ES-I3 (cell line): ENCODE measurements at regions not wholly inside any gene's neighbourhood (a gene's known extent, or its start where the extent isn't known, plus 50 kb on each side); places are given as distances from the start of the nearest gene placed in this dataset.

Experiments used
- H3K36me3 ChIP-seq: 2 replicates; pipeline ENCODE4 v1.6.1; 2013; ENCODE audit warnings: mild to moderate bottlenecking, low read length, control low read depth, moderate library complexity; ENCODE audit not compliant: insufficient read depth
- H3K4me1 ChIP-seq: 2 replicates; pipeline ENCODE4 v1.6.1; 2013; ENCODE audit warnings: mild to moderate bottlenecking, control low read depth, low read length; ENCODE audit not compliant: insufficient read depth
- H3K9ac ChIP-seq: 2 replicates; pipeline ENCODE4 v1.6.1; 2013; ENCODE audit warnings: low read depth, mild to moderate bottlenecking, low read length, moderate library complexity
- H3K9me3 ChIP-seq: 2 replicates; pipeline ENCODE4 v1.6.1; 2013; ENCODE audit warnings: mild to moderate bottlenecking, low read length, moderate library complexity; ENCODE audit not compliant: control insufficient read depth, insufficient read depth

DNA sequence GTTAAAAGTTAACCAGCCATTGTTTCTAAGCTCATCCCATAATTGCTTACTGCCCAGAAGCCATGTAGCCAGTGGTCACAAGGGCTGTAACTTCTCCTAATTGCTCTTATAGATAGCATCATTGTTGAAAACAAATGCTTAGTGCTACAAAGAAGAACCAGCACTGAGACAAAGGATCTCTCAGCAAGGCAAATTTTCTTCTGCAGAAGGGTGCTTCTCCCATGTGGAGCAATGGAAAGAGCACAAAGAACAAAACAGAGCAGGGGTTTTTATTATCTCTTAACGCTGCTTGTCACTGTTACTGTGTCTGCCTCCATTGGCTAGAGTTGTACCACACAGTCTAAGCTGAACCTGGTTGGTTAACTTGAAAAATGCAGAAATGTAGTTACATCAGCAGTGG lies 1036.8 kb downstream of the UQCRFS1 start:
- H3K4me1 ChIP-seq = no peaks in the 10 kb centered on the region
- H3K9ac ChIP-seq = no peak overlapping the region
- H3K36me3 ChIP-seq = no peaks in the 10 kb centered on the region
- peaks cover 11% of the 10 kb centered on the region; the same call in 1 of the 2 replicates for H3K9me3 ChIP-seq

DNA sequence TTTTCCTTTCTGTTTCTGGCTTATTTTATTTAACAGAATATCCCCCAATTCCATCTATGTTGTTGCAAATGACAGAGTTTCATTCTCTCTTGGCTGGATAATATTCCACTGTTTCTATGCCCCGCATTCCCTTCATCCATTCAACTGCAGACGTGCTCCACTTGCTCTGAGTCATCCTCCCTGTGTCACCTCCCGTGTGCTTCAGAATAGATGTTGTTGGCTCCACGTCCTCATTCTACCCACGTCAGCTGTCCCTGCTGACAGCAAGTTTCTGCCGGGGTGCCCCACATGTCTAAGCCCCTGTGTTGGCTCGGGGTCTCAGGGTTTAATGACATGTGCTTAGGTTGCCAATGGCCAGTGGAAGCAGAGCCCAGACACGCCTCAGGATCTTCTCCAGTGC lies 1041.0 kb downstream of the UQCRFS1 start:
- H3K9me3 ChIP-seq = peaks cover 5% of the 10 kb centered on the region; the same call in 1 of the 2 replicates
- H3K9ac ChIP-seq = no peak overlapping the region

GRCh38 chr19:28170066-28170465 lies 1042.9 kb downstream of the UQCRFS1 start:
- 0 out of 2 replicates have a peak, but pooled peaks cover 2% of the 10 kb centered on the region for H3K9me3 ChIP-seq
- no peak overlapping the region for H3K9ac ChIP-seq
- peaks cover 28% of the 10 kb centered on the region for H3K4me1 ChIP-seq
- H3K36me3 ChIP-seq = no peaks in the 10 kb centered on the region

More for the DNA sequence above, 1041.0 kb downstream of the UQCRFS1 start:
- Histone ChIP-seq H3K36me3 (no peaks in the 10 kb centered on the region), H3K4me1 (peaks cover 28% of the 10 kb centered on the region)

DNA sequence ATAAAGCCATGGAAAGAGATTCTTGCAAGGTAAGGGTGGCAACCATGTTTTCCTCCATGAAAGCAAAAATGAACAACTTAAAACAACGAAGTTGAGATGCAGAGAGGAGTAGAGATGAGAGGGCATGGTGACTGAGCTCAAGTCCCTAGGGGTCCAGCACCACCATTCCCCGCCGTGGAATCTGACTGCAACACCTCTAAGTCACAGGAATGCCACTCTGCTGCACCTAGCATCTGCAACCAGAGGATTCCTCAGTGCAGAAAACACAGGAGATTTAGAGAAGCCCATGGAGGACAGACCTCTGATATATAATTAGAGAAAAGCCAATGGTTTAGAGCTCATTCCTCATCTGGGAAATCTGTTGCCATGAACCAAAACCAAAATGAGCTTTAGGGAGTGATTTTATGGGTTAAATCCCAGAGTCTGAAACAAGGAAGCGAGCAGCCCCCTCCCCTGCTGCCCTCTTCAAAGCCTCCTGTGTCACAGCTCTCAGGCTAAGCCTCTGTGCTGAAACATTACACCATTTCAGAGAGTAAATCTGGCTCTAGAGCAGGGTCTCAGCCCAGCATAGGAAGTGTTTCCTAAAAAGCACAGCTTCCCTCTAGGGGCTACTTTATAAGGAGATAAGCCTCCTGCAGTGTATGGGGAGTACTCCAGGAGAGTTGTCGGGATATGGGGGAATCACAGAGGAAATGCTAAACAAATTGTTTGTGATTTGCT lies 1043.6 kb downstream of the UQCRFS1 start:
- Histone ChIP-seq H3K9me3 (0 out of 2 replicates have a peak, but pooled peaks cover 2% of the 10 kb centered on the region), H3K4me1 (peaks cover 28% of the 10 kb centered on the region), H3K9ac (0 out of 2 replicates have a peak overlapping the region, but pooled peaks have one; percentile 1), H3K36me3 (no peaks in the 10 kb centered on the region)

DNA sequence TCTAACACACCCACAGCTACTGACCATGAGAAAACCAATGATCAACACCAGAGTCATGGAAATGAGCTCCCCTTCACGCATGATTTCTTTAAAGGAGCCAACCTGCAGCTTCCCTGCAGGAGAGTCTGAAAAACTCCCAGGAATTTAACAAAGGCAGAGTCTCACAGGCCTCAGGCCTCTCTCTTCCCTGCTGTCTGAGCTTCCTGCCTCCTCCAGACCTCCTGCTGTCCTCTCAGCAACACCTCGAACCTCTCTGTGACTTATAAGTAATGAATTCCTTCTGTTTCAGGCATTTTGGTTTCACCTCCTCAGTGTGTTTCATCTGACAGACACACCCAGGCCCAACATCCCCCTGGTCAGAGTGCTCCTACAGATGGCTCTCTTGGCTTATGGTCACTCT lies 1044.4 kb downstream of the UQCRFS1 start:
- Histone ChIP-seq H3K4me1 (peaks cover 28% of the 10 kb centered on the region), H3K9ac (no peak overlapping the region), H3K36me3 (no peaks in the 10 kb centered on the region), H3K9me3 (0 out of 2 replicates have a peak, but pooled peaks cover 2% of the 10 kb centered on the region)

GRCh38 chr19:28166025-28166424 lies 1046.9 kb downstream of the UQCRFS1 start:
- no peak overlapping the region for H3K9ac ChIP-seq
- no peaks in the 10 kb centered on the region for H3K36me3 ChIP-seq
- H3K4me1 ChIP-seq = peaks cover 28% of the 10 kb centered on the region
- no peaks in the 10 kb centered on the region for H3K9me3 ChIP-seq

DNA sequence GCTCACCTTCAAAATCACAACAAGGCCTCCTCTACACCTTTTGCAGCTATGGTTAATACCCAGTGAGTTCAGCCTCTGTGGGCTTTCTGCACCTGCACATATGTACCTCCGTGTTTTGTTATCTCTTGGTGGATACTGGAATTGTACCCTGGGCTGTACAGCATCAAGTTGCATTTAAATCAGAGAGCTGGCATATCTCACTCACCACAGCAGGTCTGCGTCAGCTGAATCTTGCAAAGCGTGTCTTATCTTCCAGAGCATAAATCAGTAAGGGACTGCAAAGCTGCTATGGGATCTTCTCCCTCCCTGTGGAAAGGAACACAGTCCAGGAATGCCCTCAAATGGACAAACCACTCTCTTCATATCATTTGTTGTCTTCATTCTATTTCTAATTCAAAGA lies 1048.7 kb downstream of the UQCRFS1 start:
- no peaks in the 10 kb centered on the region for H3K36me3 ChIP-seq
- no peak overlapping the region for H3K9ac ChIP-seq
- H3K9me3 ChIP-seq = no peaks in the 10 kb centered on the region
- H3K4me1 ChIP-seq = peaks cover 14% of the 10 kb centered on the region

DNA sequence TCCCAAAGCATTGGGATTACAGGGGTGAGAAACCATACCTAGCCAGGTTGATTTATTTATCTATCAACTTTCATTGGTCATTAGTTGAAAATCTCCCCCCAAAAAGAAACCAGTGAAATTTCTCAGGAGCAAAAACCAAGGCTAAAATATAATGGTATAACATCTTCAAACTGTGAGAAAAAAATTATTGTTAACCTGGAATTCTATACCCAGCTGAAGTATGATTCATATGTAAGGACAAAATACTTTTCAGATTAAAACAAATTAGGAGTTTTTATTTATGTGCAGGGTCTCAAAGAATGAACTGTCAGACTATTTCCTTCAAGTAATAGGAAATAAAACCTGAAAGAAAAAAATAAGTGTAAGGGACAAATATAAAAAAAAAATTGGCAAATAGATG lies 1053.9 kb downstream of the UQCRFS1 start:
- H3K9ac ChIP-seq = no peak overlapping the region
- peaks cover 4% of the 10 kb centered on the region for H3K9me3 ChIP-seq
- no peaks in the 10 kb centered on the region for H3K4me1 ChIP-seq
- H3K36me3 ChIP-seq = no peaks in the 10 kb centered on the region

GRCh38 chr19:28155265-28155664 lies 1057.7 kb downstream of the UQCRFS1 start:
- H3K9me3 ChIP-seq = peaks cover 4% of the 10 kb centered on the region
- H3K9ac ChIP-seq = no peak overlapping the region
- H3K36me3 ChIP-seq = no peaks in the 10 kb centered on the region
- H3K4me1 ChIP-seq = no peaks in the 10 kb centered on the region

DNA sequence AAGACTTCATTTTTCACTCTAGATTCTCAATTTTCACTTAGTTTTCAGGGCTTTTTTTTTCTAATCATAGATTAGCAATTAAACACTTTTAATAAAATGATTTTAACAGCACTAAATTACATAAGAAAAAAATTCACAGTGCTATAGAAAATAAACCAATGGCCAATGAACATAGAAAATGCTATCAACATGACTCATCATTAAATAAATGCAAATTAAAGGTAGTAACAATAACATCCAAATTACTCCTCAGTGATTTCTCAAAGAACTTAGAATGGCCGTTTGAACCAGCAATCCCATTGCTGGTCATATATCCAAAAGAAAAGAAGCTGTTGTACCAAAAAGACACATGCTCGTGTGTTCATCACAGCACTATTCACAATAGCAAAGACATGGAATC lies 1058.9 kb downstream of the UQCRFS1 start:
- H3K36me3 ChIP-seq = no peaks in the 10 kb centered on the region
- no peaks in the 10 kb centered on the region for H3K4me1 ChIP-seq
- peaks cover 4% of the 10 kb centered on the region for H3K9me3 ChIP-seq
- H3K9ac ChIP-seq = no peak overlapping the region

DNA sequence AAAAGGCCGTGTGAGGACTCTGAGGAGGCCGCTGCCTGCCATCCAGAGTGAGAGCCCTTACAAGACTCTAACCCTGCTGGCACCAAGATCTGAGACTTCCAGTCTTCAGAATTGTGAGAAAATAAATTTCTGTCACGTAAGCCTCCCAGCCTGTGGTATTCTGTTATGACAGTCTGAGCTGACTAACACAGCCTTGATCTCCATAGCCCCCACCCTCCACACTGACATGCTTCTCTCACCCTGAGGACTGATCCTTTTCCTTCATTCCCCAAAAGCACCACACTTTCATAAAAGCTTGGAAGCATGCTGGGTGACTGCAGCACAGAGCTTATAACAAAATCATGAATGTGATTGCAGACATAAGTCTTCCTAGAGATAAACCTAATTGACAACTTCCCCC lies 1059.8 kb downstream of the UQCRFS1 start:
- no peaks in the 10 kb centered on the region for H3K36me3 ChIP-seq
- H3K9me3 ChIP-seq = no peaks in the 10 kb centered on the region
- no peak overlapping the region for H3K9ac ChIP-seq
- no peaks in the 10 kb centered on the region for H3K4me1 ChIP-seq

- Histone ChIP-seq H3K9me3 (no peaks in the 10 kb centered on the region), H3K36me3 (no peaks in the 10 kb centered on the region), H3K9ac (no peak overlapping the region), H3K4me1 (no peaks in the 10 kb centered on the region)
Observed at GRCh38 chr19:28152195-28152594, 1060.8 kb downstream of the UQCRFS1 start.

GRCh38 chr19:28150129-28150528 lies 1062.8 kb downstream of the UQCRFS1 start:
- no peaks in the 10 kb centered on the region for H3K9me3 ChIP-seq
- no peaks in the 10 kb centered on the region for H3K36me3 ChIP-seq
- no peak overlapping the region for H3K9ac ChIP-seq
- no peaks in the 10 kb centered on the region for H3K4me1 ChIP-seq

- no peaks in the 10 kb centered on the region for H3K9me3 ChIP-seq
- no peaks in the 10 kb centered on the region for H3K4me1 ChIP-seq
- H3K9ac ChIP-seq = no peak overlapping the region
- H3K36me3 ChIP-seq = no peaks in the 10 kb centered on the region
Observed at GRCh38 chr19:28148554-28148953, 1064.4 kb downstream of the UQCRFS1 start.

- Histone ChIP-seq H3K9ac (no peak overlapping the region), H3K36me3 (no peaks in the 10 kb centered on the region), H3K9me3 (no peaks in the 10 kb centered on the region), H3K4me1 (no peaks in the 10 kb centered on the region)
Observed at GRCh38 chr19:28142258-28142657, 1070.7 kb downstream of the UQCRFS1 start.
